Duodenal mucosa (tissue), 2 donors: ENCODE measurements at regions not wholly inside any gene's neighbourhood (a gene's known extent, or its start where the extent isn't known, plus 50 kb on each side); places are given as distances from the start of the nearest gene placed in this dataset.
"Not testable (repeated sequence)": the region's sequence is repeated elsewhere in the genome, so short reads cannot be mapped to it uniquely, and the experiment has no call there.

ENCODE experiments used
- H3K27ac ChIP-seq: one replicate; pipeline ENCODE4 v1.7.0; 2013; ENCODE audit warnings: low read depth, low read length
- H3K27me3 ChIP-seq, 2 donors: one replicate each; pipeline ENCODE4 v1.7.0; 2013; ENCODE audit warnings: low read length in 2 of 2, control low read depth in 1 of 2; ENCODE audit not compliant: insufficient read depth in 2 of 2, control insufficient read depth in 1 of 2
- H3K36me3 ChIP-seq, 2 donors: one replicate each; pipeline ENCODE4 v1.7.0; 2013; ENCODE audit warnings: low read length in 2 of 2, control low read depth in 1 of 2; ENCODE audit not compliant: insufficient read depth in 2 of 2, control insufficient read depth in 1 of 2
- H3K4me1 ChIP-seq, 2 donors: one replicate each; pipeline ENCODE4 v1.7.0; 2013; ENCODE audit warnings: low read length in 2 of 2, control low read depth in 1 of 2; ENCODE audit not compliant: insufficient read depth in 2 of 2, control insufficient read depth in 1 of 2
- H3K4me3 ChIP-seq, 2 donors: one replicate each; pipeline ENCODE4 v1.7.0; 2013; ENCODE audit warnings: low read length in 2 of 2, low read depth in 1 of 2
- H3K9ac ChIP-seq, 2 donors: one replicate each; pipeline ENCODE4 v1.7.0; 2013; ENCODE audit warnings: low read length in 2 of 2, low read depth in 1 of 2
- H3K9me3 ChIP-seq, 2 donors: one replicate each; pipeline ENCODE4 v1.7.0; 2013; ENCODE audit warnings: low read length in 2 of 2, control low read depth in 1 of 2; ENCODE audit not compliant: control insufficient read depth in 1 of 2

GRCh38 chr5:126137891-126138280 is 285.3 kb upstream of the GRAMD2B start:
- H3K4me3 ChIP-seq, result no peak overlapping the region
- H3K27ac ChIP-seq, result no peak overlapping the region
- H3K4me1 ChIP-seq, result peaks cover 0 to 7% of the 10 kb centered on the region in 2 donors
- no peaks in the 10 kb centered on the region for H3K27me3 ChIP-seq
- H3K9ac ChIP-seq, result no peak overlapping the region
- H3K36me3 ChIP-seq, result no peaks in the 10 kb centered on the region
- H3K9me3 ChIP-seq, result no peaks in the 10 kb centered on the region

GRCh38 chr5:126138281-126138931 is 284.8 kb upstream of the GRAMD2B start:
- H3K9ac ChIP-seq, result no peak overlapping the region
- no peak overlapping the region for H3K27ac ChIP-seq
- no peaks in the 10 kb centered on the region for H3K36me3 ChIP-seq
- H3K27me3 ChIP-seq, result no peaks in the 10 kb centered on the region
- peaks cover 0 to 7% of the 10 kb centered on the region in 2 donors for H3K4me1 ChIP-seq
- no peaks in the 10 kb centered on the region for H3K9me3 ChIP-seq
- H3K4me3 ChIP-seq, result no peak overlapping the region

- H3K27me3 ChIP-seq, result no peaks in the 10 kb centered on the region
- no peaks in the 10 kb centered on the region for H3K9me3 ChIP-seq
- no peak overlapping the region for H3K9ac ChIP-seq
- H3K4me1 ChIP-seq, result peaks cover 0 to 7% of the 10 kb centered on the region in 2 donors
- no peaks in the 10 kb centered on the region for H3K36me3 ChIP-seq
- H3K4me3 ChIP-seq, result no peak overlapping the region
- no peak overlapping the region for H3K27ac ChIP-seq
Measured at GRCh38 chr5:126139086-126139485, 284.1 kb upstream of the GRAMD2B start.

- H3K36me3 ChIP-seq, result no peaks in the 10 kb centered on the region
- H3K4me3 ChIP-seq, result no peak overlapping the region
- no peak overlapping the region for H3K27ac ChIP-seq
- no peaks in the 10 kb centered on the region for H3K27me3 ChIP-seq
- H3K4me1 ChIP-seq, result peaks cover 0 to 7% of the 10 kb centered on the region in 2 donors
- H3K9ac ChIP-seq, result no peak overlapping the region
- H3K9me3 ChIP-seq, result no peaks in the 10 kb centered on the region
Measured at GRCh38 chr5:126139773-126140172, 283.4 kb upstream of the GRAMD2B start.

GRCh38 chr5:126143622-126144021 is 279.6 kb upstream of the GRAMD2B start:
- Histone ChIP-seq H3K27ac (no peak overlapping the region), H3K27me3 (no peaks in the 10 kb centered on the region), H3K4me3 (no peak overlapping the region), H3K4me1 (peaks cover 0 to 1% of the 10 kb centered on the region in 2 donors), H3K9me3 (no peaks in the 10 kb centered on the region), H3K9ac (no peak overlapping the region), H3K36me3 (no peaks in the 10 kb centered on the region)

GRCh38 chr5:126150319-126150718 is 272.9 kb upstream of the GRAMD2B start:
- H3K27ac ChIP-seq, H3K9me3 ChIP-seq, H3K27me3 ChIP-seq, H3K36me3 ChIP-seq, H3K4me1 ChIP-seq, H3K9ac ChIP-seq, H3K4me3 ChIP-seq: not testable (repeated sequence)

GRCh38 chr5:126155298-126155697 is 267.9 kb upstream of the GRAMD2B start:
- H3K27me3 ChIP-seq, H3K36me3 ChIP-seq, H3K4me3 ChIP-seq, H3K9ac ChIP-seq, H3K27ac ChIP-seq, H3K4me1 ChIP-seq: not testable (repeated sequence)
- peaks cover 0 to 10% of the 10 kb centered on the region in 2 donors for H3K9me3 ChIP-seq

- H3K4me3 ChIP-seq, result no peak overlapping the region
- no peaks in the 10 kb centered on the region for H3K27me3 ChIP-seq
- H3K27ac ChIP-seq, result no peak overlapping the region
- no peaks in the 10 kb centered on the region for H3K36me3 ChIP-seq
- H3K9ac ChIP-seq, result no peak overlapping the region
- no peaks in the 10 kb centered on the region for H3K4me1 ChIP-seq
- H3K9me3 ChIP-seq, result peaks cover 12 to 16% of the 10 kb centered on the region in 2 donors
Measured at GRCh38 chr5:126166368-126166767, 256.8 kb upstream of the GRAMD2B start.

GRCh38 chr5:126168785-126169184 is 254.4 kb upstream of the GRAMD2B start:
- Histone ChIP-seq H3K36me3 (no peaks in the 10 kb centered on the region), H3K9ac (no peak overlapping the region), H3K4me3 (no peak overlapping the region), H3K4me1 (no peaks in the 10 kb centered on the region), H3K27ac (no peak overlapping the region), H3K27me3 (no peaks in the 10 kb centered on the region), H3K9me3 (peaks cover 12 to 16% of the 10 kb centered on the region in 2 donors)

GRCh38 chr5:126171916-126172315 is 251.3 kb upstream of the GRAMD2B start:
- Histone ChIP-seq H3K27ac (no peak overlapping the region), H3K27me3 (no peaks in the 10 kb centered on the region), H3K4me3 (no peak overlapping the region), H3K9ac (no peak overlapping the region), H3K9me3 (peaks cover 7 to 12% of the 10 kb centered on the region in 2 donors), H3K4me1 (no peaks in the 10 kb centered on the region), H3K36me3 (no peaks in the 10 kb centered on the region)

- Histone ChIP-seq H3K27ac (no peak overlapping the region), H3K27me3 (no peaks in the 10 kb centered on the region), H3K9me3 (peaks cover 7% of the 10 kb centered on the region in 2 donors), H3K9ac (no peak overlapping the region), H3K4me3 (no peak overlapping the region), H3K4me1 (no peaks in the 10 kb centered on the region), H3K36me3 (no peaks in the 10 kb centered on the region)
Measured at GRCh38 chr5:126172812-126173211, 250.4 kb upstream of the GRAMD2B start.
